Parathyroid adenoma (tissue), 2 donors: ENCODE measurements at regions not wholly inside any gene's neighbourhood (a gene's known extent, or its start where the extent isn't known, plus 50 kb on each side); places are given as distances from the start of the nearest gene placed in this dataset.

ENCODE experiments used
- H2AFZ ChIP-seq: fragments of 300-600 bp; sonication (generic); one replicate; pipeline ENCODE4 v1.7.0; 2017; ENCODE audit warnings: antibody characterized with exemption, mild to moderate bottlenecking
- H3K27ac ChIP-seq: fragments of 300-600 bp; sonication (generic); one replicate; pipeline ENCODE4 v1.7.0; 2017
- H3K27me3 ChIP-seq: fragments of 300-600 bp; sonication (generic); one replicate; pipeline ENCODE4 v1.7.0; 2017; ENCODE audit warnings: low read length; ENCODE audit not compliant: control insufficient read depth, insufficient read depth
- H3K36me3 ChIP-seq: fragments of 300-600 bp; sonication (generic); one replicate; pipeline ENCODE4 v1.7.0; 2017; ENCODE audit warnings: low read length; ENCODE audit not compliant: control insufficient read depth, insufficient read depth
- H3K4me1 ChIP-seq: fragments of 300-600 bp; sonication (generic); one replicate; pipeline ENCODE4 v1.7.0; 2017; ENCODE audit warnings: control low read depth
- H3K4me2 ChIP-seq: fragments of 300-600 bp; sonication (generic); one replicate; pipeline ENCODE4 v1.7.0; 2017; ENCODE audit warnings: low read length
- H3K4me3 ChIP-seq: fragments of 300-600 bp; sonication (generic); one replicate; pipeline ENCODE4 v1.7.0; 2017; ENCODE audit warnings: low read depth, low read length
- H3K79me2 ChIP-seq: fragments of 300-600 bp; sonication (generic); one replicate; pipeline ENCODE4 v1.7.0; 2017; ENCODE audit warnings: control low read depth
- H3K9ac ChIP-seq: fragments of 300-600 bp; sonication (generic); one replicate; pipeline ENCODE4 v1.7.0; 2017; ENCODE audit warnings: mild to moderate bottlenecking
- H3K9me3 ChIP-seq: fragments of 300-600 bp; sonication (generic); one replicate; pipeline ENCODE4 v1.7.0; 2017; ENCODE audit warnings: low read length; ENCODE audit not compliant: control insufficient read depth
- TF ChIP-seq, protein P1 (sequence below): fragments of 300-600 bp; sonication (generic); IDR thresholded peaks from one replicate; pipeline ENCODE4 v1.7.0; 2017; ENCODE audit warnings: antibody characterized with exemption, mild to moderate bottlenecking
- donor health status: primary hyperparathyroidism.

DNA sequence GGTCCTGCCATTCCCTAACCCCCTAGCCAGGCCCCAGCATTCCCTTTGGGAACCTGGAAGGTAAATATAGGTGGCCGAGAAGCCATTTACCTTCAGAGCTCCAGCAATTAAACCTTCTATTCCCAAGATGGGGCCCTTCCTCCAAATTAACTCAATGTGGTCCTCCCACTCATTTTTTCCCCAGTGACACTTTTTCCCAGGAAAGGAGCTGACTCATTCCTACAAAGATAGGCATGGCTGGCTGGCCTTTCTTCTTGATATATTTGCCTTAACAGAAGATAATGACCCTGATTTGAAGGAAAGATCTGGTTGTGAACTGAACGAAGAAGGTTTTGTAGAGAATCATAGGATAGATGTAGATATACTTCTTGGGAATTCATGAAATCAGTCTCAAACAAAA is 279.0 kb upstream of the VEPH1 start:
- TF ChIP-seq, protein P1, sequence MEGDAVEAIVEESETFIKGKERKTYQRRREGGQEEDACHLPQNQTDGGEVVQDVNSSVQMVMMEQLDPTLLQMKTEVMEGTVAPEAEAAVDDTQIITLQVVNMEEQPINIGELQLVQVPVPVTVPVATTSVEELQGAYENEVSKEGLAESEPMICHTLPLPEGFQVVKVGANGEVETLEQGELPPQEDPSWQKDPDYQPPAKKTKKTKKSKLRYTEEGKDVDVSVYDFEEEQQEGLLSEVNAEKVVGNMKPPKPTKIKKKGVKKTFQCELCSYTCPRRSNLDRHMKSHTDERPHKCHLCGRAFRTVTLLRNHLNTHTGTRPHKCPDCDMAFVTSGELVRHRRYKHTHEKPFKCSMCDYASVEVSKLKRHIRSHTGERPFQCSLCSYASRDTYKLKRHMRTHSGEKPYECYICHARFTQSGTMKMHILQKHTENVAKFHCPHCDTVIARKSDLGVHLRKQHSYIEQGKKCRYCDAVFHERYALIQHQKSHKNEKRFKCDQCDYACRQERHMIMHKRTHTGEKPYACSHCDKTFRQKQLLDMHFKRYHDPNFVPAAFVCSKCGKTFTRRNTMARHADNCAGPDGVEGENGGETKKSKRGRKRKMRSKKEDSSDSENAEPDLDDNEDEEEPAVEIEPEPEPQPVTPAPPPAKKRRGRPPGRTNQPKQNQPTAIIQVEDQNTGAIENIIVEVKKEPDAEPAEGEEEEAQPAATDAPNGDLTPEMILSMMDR: no peak
- Histone ChIP-seq H3K9ac (no peak overlapping the region), H3K27me3 (no peaks in the 10 kb centered on the region), H3K79me2 (no peaks in the 10 kb centered on the region), H3K4me3 (no peak overlapping the region), H3K36me3 (no peaks in the 10 kb centered on the region), H3K4me2 (no peak overlapping the region), H3K4me1 (no peaks in the 10 kb centered on the region), H3K9me3 (no peaks in the 10 kb centered on the region), H2AFZ (no peak overlapping the region), H3K27ac (no peak overlapping the region)

DNA sequence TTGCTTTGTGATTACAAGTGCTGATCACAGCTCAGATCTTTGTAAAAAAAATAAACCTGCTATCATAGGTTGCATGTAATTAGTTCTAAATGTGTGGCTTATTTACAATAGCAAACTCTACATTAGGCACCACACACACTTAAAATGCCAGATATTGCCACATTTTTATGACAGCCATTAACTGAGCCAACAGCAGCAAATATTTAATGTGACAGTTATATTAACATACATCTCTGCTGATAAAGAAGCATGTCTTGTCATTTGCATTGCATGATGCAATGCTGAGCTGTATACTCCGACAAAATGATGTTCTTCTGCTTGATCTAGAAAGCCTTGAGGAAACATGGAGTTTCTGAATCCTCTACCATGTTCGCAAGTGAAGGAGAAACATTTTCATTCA is 273.6 kb upstream of the VEPH1 start:
- Histone ChIP-seq H3K36me3 (no peaks in the 10 kb centered on the region), H3K79me2 (no peaks in the 10 kb centered on the region), H3K4me3 (no peak overlapping the region), H3K4me1 (no peaks in the 10 kb centered on the region), H2AFZ (no peak overlapping the region), H3K9me3 (no peaks in the 10 kb centered on the region), H3K27me3 (no peaks in the 10 kb centered on the region), H3K9ac (no peak overlapping the region), H3K4me2 (no peak overlapping the region), H3K27ac (no peak overlapping the region)
- TF ChIP-seq, protein P1: no peak

DNA sequence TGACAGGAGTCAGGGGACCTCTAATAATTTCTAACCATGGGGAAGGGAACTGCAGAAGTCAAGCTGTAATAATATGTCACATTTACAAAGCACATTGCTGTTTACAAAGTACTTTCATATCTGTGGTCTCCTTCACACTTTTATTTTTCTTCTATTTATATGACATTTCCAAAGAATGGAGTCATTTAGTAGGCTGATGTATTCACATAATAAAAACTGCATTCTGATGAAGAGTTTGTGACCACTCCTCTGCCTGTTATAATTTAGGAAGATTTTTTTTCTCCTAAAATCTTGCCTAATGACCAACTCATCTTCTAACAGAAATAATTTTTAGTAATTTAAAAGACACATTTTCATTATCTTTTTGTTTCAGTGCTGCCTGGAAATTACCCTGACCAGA is 272.2 kb upstream of the VEPH1 start:
- Histone ChIP-seq H3K4me1 (no peaks in the 10 kb centered on the region), H3K27ac (no peak overlapping the region), H3K27me3 (no peaks in the 10 kb centered on the region), H3K9me3 (no peaks in the 10 kb centered on the region), H3K9ac (no peak overlapping the region), H3K4me2 (no peak overlapping the region), H3K4me3 (no peak overlapping the region), H2AFZ (no peak overlapping the region), H3K79me2 (no peaks in the 10 kb centered on the region), H3K36me3 (no peaks in the 10 kb centered on the region)
- TF ChIP-seq, protein P1: no peak

DNA sequence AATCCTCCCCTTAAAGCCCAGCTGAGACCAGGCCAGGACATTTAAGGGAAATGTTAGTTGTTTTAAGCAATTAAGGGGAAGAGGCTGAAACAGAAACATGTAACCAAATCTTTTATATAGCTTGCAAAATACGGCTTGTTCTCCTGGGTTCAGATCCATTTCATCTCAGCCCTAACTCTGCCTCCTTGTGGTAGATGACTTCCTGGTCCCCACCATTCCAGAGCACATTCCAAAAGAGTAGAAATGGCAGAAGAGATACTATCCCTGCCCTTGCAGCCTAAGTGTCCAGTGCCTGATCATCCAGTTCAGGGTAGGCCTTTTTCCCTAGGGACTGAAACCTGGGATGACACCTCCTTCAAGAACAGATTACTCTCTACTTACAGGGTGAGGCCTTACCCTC is 266.2 kb upstream of the VEPH1 start:
- TF ChIP-seq, protein P1: no peak
- H3K4me2 ChIP-seq: no peak overlapping the region
- no peak overlapping the region for H3K27ac ChIP-seq
- no peaks in the 10 kb centered on the region for H3K4me1 ChIP-seq
- H3K27me3 ChIP-seq: no peaks in the 10 kb centered on the region
- no peak overlapping the region for H3K9ac ChIP-seq
- H3K79me2 ChIP-seq: no peaks in the 10 kb centered on the region
- no peak overlapping the region for H3K4me3 ChIP-seq
- H3K36me3 ChIP-seq: no peaks in the 10 kb centered on the region
- H2AFZ ChIP-seq: no peak overlapping the region
- H3K9me3 ChIP-seq: no peaks in the 10 kb centered on the region

DNA sequence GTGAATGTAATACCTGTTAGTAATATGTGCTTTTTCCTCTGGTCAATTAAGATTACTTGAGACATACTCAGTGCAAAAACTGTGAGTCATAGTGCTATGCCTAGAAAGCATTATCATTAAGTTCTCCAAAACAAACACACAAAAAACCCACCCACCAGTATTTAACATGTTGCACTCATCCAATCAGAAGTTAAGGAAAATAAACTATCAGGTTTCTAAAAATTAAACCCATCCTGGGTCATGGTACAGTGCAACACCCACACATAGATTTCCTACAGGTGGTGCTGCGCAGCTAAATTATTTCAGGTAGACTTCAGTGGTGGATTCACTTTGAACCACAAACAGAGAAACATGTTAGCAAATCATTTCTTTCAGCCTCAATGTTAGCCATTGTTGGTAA is 264.4 kb upstream of the VEPH1 start:
- Histone ChIP-seq H3K9me3 (no peaks in the 10 kb centered on the region), H3K27ac (no peak overlapping the region), H3K36me3 (no peaks in the 10 kb centered on the region), H3K79me2 (no peaks in the 10 kb centered on the region), H2AFZ (no peak overlapping the region), H3K4me1 (no peaks in the 10 kb centered on the region), H3K9ac (no peak overlapping the region), H3K4me3 (no peak overlapping the region), H3K27me3 (no peaks in the 10 kb centered on the region), H3K4me2 (no peak overlapping the region)
- TF ChIP-seq, protein P1: no peak
